ENCODE measurements at regions not wholly inside any gene's neighbourhood (a gene's known extent, or its start where the extent isn't known, plus 50 kb on each side); places are given as distances from the start of the nearest gene placed in this dataset.
"Not testable (repeated sequence)": the region's sequence is repeated elsewhere in the genome, so short reads cannot be mapped to it uniquely, and the experiment has no call there.

DNA sequence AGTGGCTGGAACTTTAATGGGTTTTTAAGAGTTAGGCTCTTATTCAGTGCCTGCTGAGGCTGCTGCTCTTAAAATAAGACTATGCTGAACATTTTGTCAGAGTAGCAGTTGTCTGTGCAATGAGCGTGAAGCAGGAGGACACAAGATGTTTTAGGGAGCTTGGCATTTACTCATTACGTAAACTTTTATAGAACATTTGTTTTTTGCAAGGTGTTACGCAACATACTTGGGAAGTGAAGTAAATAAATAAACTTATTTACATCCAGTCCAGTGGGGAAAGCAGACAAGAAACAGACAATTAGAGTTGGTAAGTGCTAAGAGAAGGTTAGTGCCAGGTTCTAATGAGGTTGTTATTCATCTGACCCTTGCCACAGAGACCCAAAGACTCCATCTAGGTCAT lies 226.0 kb downstream of the HINT1 start:
- DNase-seq: no peak

- no peak for DNase-seq
These were observed 228.0 kb downstream of the HINT1 start for GRCh38 chr5:130937046-130937445.

DNA sequence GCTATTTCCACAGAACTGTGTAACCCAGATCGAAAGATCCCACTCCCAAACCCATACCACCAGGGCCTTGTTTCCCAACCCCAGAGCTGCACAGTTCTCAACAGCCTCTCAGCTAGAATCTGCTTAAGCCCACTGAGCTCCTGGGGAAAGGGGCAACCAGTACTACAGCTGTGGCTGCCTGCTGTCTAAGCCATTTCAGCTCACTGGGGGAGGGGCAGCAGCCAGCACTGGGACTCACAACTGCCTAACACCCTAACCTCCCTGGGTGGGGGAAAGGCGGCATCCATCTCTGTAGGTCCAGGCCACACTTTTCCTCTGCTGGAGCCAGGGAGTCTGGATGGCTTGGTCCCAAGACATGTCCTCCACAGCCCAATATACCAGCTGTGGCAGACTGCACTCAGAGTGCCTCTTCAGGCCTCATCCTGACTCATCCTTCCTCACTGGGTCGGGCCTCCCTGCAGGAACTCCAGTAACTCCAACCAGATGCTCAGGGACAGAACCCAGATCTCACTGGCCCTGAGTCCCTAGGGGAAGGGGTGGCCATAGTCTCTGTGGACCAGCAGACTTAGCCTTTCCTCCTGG lies 241.4 kb downstream of the HINT1 start:
- no peak for DNase-seq

DNA sequence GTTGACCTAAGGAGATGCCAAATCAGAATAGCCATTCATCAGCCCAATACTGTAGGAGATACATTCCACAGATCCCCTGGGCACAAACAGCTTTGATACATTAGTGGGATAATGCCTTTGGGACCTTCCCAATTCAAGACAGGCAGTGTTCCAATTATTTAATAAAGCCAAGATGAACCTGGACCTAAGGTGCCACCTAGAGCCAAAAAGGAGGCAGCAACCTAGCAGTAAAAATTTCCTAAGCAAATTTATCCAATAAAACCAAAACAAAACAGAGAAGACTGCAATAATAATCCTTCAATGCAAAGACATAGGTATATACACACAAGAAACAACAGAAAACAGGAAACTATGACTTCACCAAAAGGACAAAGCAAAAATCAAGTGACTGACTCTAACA lies 253.0 kb downstream of the HINT1 start:
- no peak for DNase-seq

DNA sequence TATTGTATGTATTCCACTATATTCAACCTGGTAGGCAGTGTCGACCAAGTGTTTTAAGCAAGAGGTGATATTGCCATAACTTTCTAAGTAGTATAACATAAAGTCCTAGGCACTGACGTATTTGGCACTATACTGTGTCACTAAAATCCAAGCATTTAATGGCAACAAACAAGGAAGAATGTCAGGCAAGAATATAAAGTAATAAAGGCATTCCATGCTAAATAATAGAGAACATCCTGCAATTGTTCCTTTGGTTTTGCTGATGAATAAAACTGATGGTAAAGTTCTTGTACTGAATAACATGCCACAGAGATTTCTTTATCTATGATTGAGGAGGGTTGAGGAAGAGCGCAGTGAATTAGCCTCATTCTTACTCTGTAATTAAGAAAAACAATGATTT lies 256.9 kb downstream of the HINT1 start:
- no peak for DNase-seq

DNA sequence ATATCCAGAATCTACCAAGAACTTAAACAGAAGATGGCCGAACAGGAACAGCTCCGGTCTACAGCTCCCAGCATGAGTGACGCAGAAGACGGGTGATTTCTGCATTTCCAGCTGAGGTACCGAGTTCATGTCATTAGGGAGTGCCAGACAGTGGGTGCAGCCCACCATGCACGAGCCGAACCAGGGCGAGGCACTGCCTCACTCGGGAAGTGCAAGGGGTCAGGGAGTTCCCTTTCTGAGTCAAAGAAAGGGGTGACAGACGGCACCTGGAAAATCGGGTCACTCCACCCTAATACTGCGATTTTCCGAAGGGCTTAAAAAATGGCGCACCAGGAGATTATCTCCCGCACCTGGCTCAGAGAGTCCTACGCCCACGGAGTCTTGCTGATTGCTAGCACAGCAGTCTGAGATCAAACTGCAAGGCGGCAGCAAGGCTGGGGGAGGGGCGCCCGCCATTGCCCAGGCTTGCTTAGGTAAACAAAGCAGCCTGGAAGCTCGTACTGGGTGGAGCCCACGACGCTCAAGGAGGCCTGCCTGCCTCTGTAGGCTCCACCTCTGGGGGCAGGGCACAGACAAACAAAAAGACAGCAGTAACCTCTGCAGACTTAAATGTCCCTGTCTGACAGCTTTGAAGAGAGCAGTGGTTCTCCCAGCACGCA lies 267.4 kb downstream of the HINT1 start:
- DNase-seq: not testable (repeated sequence)

DNA sequence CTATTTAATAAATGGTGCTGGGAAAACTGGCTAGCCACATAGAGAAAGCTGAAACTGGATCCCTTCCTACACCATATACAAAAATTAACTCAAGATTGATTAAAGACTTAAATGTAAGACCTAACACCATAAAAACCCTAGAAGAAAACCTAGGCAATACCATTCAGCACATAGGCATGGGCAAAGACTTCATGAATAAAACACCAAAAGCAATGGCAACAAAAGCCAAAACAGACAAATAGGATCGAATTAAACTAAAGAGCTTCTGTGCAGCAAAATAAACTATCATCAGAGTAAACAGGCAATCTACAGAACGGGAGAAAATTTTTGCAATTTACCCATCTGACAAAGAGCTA lies 267.9 kb downstream of the HINT1 start:
- DNase-seq: not testable (repeated sequence)

DNA sequence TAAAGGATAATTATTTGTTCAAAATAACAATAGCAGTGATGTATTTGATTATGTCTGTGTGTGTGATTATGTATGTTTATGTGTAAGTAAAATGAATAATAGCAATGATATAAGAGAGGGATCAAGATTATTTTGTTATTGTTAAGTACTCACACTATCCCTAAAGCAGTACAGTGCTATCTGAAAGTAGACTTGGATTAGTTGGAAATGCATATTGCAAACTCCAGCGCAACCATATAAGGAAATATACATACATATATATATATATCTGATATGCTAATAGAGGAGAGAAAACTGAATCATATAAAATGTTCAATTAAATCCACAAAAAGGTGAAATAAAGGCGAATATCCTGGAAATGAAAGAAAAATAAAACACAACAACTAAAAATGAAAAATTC lies 268.4 kb downstream of the HINT1 start:
- DNase-seq: no peak

- no peak for DNase-seq
These were observed 272.1 kb downstream of the HINT1 start for GRCh38 chr5:130893006-130893405.

- DNase-seq: no peak
These were observed 274.4 kb downstream of the HINT1 start for GRCh38 chr5:130890610-130891009.

GRCh38 chr5:130885691-130886090 lies 279.4 kb downstream of the HINT1 start:
- DNase-seq: no peak

- DNase-seq: no peak
These were observed 280.0 kb downstream of the HINT1 start for GRCh38 chr5:130885027-130885426.

DNA sequence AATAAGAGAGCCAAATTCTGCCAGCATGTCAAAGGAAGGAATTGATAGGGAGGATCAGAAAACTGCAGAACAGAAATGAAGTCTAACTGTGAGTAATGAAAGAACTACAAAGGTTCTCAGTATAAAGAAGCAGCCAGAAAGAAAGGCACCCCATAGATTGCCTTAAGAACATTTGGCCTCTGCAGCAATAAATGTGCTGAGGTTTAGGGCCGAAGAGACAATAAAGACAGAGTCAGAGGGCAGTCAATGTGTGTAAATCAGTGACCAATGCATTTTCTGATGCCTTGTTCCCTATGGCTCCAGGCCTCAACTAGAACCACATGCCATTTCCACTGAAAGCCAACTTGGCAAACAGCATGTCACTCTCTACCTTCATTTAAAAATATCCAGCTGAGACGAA lies 281.0 kb downstream of the HINT1 start:
- DNase-seq: no peak

DNA sequence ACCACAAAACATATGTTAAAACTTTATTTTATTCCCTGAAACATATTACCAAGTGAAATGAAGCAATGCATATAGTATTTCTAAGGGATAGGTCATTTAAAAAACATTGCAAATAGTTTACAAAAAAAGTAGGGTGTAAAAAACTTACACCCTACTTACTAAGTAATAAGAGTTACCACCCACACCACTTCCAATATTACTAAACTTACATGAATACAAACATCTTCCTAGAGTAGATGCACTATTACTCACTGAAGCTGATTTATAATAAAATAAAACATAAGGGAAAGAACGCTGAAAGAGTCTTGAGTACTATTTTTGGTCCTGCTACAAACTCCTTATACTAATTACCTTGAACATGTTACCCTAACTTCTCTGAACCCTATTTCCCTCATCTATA lies 289.4 kb downstream of the HINT1 start:
- DNase-seq: no peak

DNA sequence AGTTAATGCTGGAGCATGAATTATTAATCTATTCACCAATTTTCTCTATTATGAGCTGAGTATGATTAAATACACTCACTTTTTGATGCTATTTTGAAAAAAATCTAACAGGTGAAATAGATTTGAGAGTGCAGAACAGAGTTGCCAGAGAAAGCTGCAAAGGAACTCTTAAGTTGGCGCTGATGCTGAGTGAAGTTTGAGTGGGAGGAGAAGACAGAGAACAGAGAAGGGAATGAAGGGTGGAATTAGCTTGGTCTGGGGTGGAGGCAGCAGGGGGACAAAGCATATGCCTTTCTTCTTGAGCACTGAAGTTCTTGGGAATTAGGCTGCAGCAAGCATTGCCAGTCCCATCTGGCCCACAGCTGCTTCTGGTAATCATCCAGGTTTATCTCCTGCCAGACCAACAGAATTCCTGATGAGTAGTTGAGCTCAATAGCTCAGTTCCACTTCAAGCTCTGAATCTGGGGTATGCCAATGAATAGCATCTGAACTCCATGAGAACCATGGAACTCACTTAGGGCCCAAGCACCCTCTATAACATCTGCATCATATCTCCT lies 290.1 kb downstream of the HINT1 start:
- DNase-seq: no peak

DNA sequence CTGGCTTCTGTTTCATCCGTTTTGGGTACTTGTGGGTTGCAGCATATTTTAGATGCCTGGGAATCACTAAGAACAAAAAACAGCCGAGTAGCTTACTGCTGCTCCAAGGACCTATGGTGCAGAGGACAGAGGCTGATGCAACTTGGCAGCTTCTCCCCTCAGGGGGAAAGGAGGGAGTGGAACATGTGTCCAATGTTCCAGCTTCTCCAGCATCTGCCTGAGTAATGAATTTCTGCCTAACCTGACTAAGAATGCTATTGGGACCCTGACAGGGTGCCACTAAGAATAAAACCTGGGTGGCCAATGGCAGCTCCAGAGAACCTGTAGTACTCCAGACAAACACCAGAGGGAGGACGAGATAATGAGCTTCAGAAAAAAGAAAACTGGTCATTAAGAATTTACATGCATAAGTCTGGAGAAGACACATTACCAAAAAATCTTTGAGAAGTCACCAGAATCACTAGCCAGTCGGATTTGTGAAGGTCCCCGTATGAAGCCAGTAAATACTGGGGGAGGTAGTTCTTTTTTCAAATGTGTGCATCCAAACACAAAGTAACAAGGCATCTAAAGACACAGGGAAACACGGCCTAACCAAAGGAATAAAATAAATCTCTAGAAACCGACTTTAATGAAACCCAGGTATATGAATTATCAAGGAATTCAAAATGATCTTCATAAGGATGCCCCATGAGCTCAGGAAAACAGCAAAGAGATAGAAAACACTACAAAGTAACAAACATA lies 293.5 kb downstream of the HINT1 start:
- peak; percentile 23 for DNase-seq

DNA sequence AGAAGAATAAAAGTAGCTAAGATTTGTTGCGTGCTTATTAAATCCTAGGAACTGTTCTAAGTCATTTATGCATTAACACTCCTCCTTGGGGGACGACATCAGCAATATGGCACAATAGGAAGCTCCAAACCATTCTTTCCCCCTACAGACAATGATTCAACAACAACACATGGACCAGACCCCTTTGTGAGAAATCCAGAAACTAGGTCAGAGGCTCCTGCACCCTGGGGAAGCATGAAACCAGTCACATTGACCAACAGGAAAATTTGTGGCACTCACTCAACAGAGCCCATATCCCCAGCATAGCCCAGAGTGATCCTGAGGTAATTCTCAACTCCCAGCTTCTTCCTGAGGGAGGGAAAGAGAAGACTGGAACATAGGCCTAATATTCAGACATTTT lies 294.4 kb downstream of the HINT1 start:
- DNase-seq: no peak

- no peak for DNase-seq
These were observed 296.7 kb downstream of the HINT1 start for GRCh38 chr5:130868186-130868840.

DNA sequence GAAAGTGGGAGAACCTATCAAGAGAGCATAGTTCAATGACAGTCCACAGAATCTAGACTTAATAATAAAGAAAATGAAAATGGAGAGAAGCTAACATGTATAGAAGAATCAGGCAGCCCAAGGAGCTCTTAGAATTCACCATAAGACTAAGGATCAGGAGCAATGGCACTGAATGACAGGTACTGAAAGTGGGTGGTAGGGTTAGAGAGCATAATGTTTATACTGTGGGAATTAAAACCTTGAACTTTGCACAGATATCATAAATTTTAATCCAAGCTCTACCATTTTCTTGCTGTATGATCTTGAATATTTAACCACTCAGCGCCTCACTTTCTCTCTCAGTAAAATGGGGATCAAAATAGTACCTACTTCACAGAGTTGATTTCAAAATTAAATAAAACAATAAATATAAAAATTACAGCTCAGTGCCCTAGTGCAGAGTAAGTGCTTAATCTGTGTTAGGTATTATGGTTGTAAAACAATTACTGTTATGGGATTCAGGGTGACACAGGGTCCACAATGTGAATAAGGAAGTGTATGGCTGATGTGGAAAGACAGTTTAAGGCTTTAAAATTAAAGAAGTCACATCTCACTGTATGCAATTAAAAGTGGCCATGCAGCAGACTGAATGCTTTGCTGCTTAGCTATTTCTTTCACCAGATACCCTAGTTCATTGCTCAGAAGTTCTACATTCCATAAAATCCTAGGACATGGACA lies 319.8 kb downstream of the HINT1 start:
- no peak for DNase-seq

DNA sequence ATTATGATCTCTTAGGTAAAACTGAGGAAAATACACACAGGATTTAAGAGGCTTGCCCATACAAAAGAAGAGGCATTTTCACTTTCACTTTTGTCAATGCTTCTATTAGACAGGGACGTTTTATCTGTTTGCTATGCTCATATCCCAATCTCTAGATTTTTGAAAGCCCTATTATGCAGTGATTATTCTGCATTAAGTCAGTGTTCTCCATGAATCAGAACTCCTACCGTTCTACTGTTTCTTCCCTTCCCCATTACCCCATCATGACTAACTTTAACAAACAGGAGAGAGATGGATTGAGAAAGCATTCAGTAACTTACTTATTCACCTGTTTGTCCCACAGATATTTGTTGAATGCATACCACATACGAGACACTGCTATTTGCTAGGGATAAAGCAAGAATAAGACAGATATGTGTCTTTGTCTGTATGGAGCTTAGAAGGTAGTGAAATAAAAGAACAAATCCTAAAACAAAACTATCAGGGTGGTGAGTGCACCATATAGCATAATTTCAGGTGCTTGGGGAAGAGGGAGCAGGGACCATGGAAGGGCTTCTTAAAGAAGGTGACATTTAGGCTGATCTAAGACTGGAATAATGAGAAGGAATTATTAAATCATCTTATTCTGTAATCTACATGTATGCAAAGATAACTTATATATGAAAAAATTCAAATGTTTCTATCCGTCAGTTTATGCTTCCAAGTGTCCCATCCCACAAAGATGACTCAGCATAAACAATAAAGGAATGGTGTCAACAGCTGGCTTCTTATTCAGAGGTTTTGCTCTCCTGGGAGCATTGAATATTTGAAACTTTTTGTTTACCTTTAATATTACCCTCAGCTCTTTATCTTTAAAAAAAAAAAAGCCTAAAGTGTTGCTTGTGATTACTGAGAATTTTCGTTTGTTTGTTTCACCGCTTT lies 328.1 kb downstream of the HINT1 start:
- DNase-seq: no peak

GRCh38 chr5:130817598-130818384 lies 347.3 kb downstream of the HINT1 start:
- not testable (repeated sequence) for DNase-seq
